ENCODE measurements at regions not wholly inside any gene's neighbourhood (a gene's known extent, or its start where the extent isn't known, plus 50 kb on each side); places are given as distances from the start of the nearest gene placed in this dataset.

DNA sequence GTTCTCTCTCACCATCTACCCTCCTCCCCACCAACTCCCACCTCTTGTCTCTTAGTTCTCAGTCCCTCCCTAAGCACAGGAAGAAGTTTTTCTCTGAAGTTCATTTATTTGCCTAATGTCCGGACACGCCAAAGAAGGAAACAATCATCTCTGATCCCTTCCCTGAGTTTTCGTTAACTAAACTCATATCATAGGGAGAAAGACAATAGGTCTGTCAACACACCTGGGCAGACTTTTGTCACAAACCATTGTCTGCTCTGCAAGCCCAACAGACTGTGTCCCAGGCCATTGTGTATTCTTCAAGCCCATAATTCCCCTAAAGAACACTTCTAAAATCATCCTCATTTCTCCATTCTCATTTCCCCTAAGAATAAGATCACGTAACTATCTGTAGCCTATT is 691.0 kb upstream of the MBL2 start:
- TF ChIP-seq, protein P1, sequence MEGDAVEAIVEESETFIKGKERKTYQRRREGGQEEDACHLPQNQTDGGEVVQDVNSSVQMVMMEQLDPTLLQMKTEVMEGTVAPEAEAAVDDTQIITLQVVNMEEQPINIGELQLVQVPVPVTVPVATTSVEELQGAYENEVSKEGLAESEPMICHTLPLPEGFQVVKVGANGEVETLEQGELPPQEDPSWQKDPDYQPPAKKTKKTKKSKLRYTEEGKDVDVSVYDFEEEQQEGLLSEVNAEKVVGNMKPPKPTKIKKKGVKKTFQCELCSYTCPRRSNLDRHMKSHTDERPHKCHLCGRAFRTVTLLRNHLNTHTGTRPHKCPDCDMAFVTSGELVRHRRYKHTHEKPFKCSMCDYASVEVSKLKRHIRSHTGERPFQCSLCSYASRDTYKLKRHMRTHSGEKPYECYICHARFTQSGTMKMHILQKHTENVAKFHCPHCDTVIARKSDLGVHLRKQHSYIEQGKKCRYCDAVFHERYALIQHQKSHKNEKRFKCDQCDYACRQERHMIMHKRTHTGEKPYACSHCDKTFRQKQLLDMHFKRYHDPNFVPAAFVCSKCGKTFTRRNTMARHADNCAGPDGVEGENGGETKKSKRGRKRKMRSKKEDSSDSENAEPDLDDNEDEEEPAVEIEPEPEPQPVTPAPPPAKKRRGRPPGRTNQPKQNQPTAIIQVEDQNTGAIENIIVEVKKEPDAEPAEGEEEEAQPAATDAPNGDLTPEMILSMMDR (IDR thresholded peaks at IDR 0.05) = no peak
- TF ChIP-seq POLR2A (IDR thresholded peaks at IDR 0.05) = no peak

Measured in esophagus squamous epithelium (tissue), 4 donors.